ENCODE measurements at regions not wholly inside any gene's neighbourhood (a gene's known extent, or its start where the extent isn't known, plus 50 kb on each side); places are given as distances from the start of the nearest gene placed in this dataset.
"Not testable (repeated sequence)": the region's sequence is repeated elsewhere in the genome, so short reads cannot be mapped to it uniquely, and the experiment has no call there.

- not testable (repeated sequence) for DNase-seq
Measured at GRCh38 chr18:30141506-30141905, 901.0 kb downstream of the DSC3 start.

- no peak for DNase-seq
Measured at GRCh38 chr18:30139631-30140287, 902.8 kb downstream of the DSC3 start.

- DNase-seq = no peak
Measured at GRCh38 chr18:30135938-30136337, 906.6 kb downstream of the DSC3 start.

- no peak for DNase-seq
Measured at GRCh38 chr18:30134020-30134419, 908.5 kb downstream of the DSC3 start.

GRCh38 chr18:30132959-30133358 lies 909.6 kb downstream of the DSC3 start:
- no peak for DNase-seq

- DNase-seq = no peak
Measured at GRCh38 chr18:30121397-30121796, 921.1 kb downstream of the DSC3 start.

GRCh38 chr18:30113454-30113853 lies 929.1 kb downstream of the DSC3 start:
- no peak for DNase-seq

- DNase-seq = no peak
Measured at GRCh38 chr18:30106356-30106755, 936.2 kb downstream of the DSC3 start.

- DNase-seq = no peak
Measured at GRCh38 chr18:30103881-30104280, 938.7 kb downstream of the DSC3 start.

GRCh38 chr18:30096796-30097195 lies 945.7 kb downstream of the DSC3 start:
- no peak for DNase-seq

- DNase-seq = no peak
Measured at GRCh38 chr18:30094556-30094955, 948.0 kb downstream of the DSC3 start.

- no peak for DNase-seq
Measured at GRCh38 chr18:30093376-30093775, 949.2 kb downstream of the DSC3 start.

- DNase-seq = no peak
Measured at GRCh38 chr18:30088238-30089015, 954.1 kb downstream of the DSC3 start.

- no peak for DNase-seq
Measured at GRCh38 chr18:30086351-30086750, 956.2 kb downstream of the DSC3 start.

GRCh38 chr18:30081122-30081521 lies 961.4 kb downstream of the DSC3 start:
- no peak for DNase-seq

- no peak for DNase-seq
Measured at GRCh38 chr18:30072609-30073385, 969.7 kb downstream of the DSC3 start.

- DNase-seq = no peak
Measured at GRCh38 chr18:30066288-30066687, 976.3 kb downstream of the DSC3 start.

- no peak for DNase-seq
Measured at GRCh38 chr18:30057398-30057797, 985.1 kb downstream of the DSC3 start.

- DNase-seq = no peak
Measured at GRCh38 chr18:30056528-30056927, 986.0 kb downstream of the DSC3 start.

- DNase-seq = no peak
Measured at GRCh38 chr18:30044496-30044895, 998.0 kb downstream of the DSC3 start.

GRCh38 chr18:30039201-30039600 lies 1003.3 kb downstream of the DSC3 start:
- no peak for DNase-seq

GRCh38 chr18:30034818-30035217 lies 1007.7 kb downstream of the DSC3 start:
- no peak for DNase-seq

GRCh38 chr18:30016179-30016578 lies 1026.4 kb downstream of the DSC3 start:
- DNase-seq = no peak

GRCh38 chr18:30004965-30005364 lies 1037.6 kb downstream of the DSC3 start:
- DNase-seq = peak in 1 of 3 experiments; percentile 29

All from NCI-H1417 (cell line).